ENCODE measurements at regions not wholly inside any gene's neighbourhood (a gene's known extent, or its start where the extent isn't known, plus 50 kb on each side); places are given as distances from the start of the nearest gene placed in this dataset.

DNA sequence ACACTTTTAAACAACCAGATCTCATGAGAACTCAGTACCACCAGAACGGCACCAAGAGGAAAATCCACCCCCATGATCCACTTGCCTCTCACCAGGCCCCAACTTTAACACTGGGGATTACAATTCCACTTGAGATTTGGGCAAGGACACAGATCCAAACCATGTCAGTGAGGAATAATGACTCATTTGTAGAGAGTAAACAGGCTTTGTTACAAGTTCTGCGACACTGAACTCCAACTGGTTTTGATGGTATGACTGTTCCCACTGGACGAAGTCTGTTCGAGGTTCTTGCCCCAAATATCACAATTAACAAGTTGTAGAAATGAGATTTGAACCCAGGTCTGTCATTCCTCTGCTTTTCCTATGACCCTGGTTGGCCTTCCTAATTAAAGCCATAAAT lies 718.1 kb upstream of the ID2 start:
- TF ChIP-seq, protein P1, sequence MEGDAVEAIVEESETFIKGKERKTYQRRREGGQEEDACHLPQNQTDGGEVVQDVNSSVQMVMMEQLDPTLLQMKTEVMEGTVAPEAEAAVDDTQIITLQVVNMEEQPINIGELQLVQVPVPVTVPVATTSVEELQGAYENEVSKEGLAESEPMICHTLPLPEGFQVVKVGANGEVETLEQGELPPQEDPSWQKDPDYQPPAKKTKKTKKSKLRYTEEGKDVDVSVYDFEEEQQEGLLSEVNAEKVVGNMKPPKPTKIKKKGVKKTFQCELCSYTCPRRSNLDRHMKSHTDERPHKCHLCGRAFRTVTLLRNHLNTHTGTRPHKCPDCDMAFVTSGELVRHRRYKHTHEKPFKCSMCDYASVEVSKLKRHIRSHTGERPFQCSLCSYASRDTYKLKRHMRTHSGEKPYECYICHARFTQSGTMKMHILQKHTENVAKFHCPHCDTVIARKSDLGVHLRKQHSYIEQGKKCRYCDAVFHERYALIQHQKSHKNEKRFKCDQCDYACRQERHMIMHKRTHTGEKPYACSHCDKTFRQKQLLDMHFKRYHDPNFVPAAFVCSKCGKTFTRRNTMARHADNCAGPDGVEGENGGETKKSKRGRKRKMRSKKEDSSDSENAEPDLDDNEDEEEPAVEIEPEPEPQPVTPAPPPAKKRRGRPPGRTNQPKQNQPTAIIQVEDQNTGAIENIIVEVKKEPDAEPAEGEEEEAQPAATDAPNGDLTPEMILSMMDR (IDR thresholded peaks at IDR 0.05), result no peak
- no peak for TF ChIP-seq POLR2A (IDR thresholded peaks at IDR 0.05)
